ENCODE measurements at regions not wholly inside any gene's neighbourhood (a gene's known extent, or its start where the extent isn't known, plus 50 kb on each side); places are given as distances from the start of the nearest gene placed in this dataset.
"Not testable (repeated sequence)": the region's sequence is repeated elsewhere in the genome, so short reads cannot be mapped to it uniquely, and the experiment has no call there.

DNA sequence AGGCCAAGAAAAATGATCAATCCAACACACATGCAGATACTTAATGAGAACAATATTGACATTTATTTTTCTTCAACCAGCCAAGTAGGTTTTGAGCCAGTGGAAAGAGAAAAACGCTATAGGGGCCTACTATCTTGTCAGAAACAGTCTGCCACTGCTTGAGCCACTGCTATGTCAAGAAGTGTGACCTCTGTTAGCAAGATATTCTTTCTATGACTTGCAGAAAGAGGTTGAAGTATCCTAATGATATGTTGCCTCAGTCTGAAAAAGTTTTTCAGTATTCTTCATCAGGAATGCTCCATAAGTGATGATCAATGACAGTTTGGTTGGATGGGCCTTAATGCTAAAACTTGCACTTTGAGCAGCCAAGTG lies 328.4 kb upstream of the KCND2 start:
- no peak for DNase-seq (ENCODE audit: low spot score)

GRCh38 chr7:119945822-119946221 lies 327.2 kb upstream of the KCND2 start:
- no peak for DNase-seq (ENCODE audit: low spot score)

DNA sequence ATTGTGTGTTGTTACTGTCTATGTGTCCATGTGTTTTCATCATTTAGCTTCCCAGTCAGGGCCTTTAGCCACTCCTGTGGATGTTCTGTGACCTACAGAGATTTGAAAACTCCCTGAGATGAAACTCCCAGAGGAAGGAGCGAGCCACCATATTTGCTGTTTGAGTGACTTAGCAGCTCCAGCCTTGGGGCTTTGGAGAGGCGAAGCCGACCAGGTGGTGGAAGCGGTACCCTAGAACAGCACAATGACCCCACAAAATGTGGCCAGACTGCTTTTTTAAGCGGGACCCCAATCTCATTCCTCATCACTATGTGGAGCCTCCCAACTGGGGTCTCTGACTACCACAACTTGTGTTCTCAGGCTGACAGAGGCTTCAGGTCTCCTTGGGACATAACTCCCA lies 323.9 kb upstream of the KCND2 start:
- DNase-seq (ENCODE audit: low spot score), result no peak

DNA sequence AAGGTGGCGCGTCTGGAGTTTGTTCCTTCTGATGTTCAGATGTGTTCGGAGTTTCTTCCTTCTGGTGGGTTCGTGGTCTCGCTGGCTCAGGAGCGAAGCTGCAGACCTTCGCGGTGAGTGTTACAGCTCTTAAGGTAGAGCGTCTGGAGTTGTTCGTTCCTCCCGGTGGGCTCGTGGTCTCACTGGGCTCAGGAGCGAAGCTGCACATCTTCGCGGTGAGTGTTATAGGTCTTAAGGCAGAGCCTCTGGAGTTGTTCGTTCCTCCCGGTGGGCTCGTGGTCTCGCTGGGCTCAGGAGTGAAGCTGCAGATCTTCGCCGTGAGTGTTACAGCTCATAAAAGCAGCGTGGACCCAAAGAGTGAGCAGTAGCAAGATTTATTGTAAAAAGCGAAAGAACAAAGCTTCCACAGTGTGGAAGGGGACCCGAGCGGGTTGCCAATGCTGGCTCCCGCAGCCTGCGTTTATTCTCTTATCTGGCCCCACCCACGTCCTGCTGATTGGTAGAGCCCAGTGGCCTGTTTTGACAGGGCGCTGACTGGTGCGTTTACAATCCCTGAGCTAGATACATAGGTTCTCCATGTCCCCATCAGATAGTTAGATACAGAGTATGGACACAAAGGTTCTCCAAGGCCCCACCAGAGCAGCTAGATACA lies 322.5 kb upstream of the KCND2 start:
- not testable (repeated sequence) for DNase-seq (ENCODE audit: low spot score)

- DNase-seq (ENCODE audit: low spot score), result not testable (repeated sequence)
Measured at GRCh38 chr7:119951614-119952013, 321.4 kb upstream of the KCND2 start.

DNA sequence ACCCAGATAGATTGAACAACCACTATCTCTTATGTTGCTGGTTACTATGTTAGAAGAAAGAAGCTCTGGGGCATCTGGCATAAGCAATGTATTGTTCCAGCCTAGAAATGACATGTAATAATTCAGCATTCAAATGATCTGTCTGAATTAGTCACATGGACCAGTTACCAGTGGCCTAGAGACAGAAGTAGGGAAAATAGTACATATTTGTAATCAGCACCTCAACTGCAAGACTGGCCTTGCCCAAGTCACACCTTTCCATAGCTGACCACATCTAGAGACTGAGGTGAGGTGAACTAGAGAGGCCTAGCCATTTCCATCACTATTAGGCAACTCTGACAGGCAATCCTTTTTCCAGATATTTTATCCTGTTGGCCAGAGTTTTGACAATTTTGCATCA lies 315.6 kb upstream of the KCND2 start:
- no peak for DNase-seq (ENCODE audit: low spot score)

DNA sequence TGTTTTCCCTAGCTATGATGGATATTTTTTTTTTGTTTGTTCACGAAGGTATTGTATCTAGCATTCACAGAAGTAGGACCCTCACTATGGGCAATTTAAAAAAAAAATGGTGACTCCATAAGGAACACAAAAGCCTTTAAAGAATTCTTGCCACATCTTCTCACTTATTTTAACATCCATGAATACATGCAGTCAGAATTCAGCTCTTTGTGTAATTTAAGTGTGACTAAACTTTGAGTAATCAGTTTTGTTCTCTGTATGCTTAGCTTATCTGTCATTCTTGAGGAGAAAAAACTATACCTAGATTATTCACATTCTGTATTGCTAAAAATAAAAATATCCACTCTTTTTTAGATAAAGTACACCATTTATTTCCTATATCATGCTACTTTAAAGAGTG lies 313.2 kb upstream of the KCND2 start:
- no peak for DNase-seq (ENCODE audit: low spot score)

DNA sequence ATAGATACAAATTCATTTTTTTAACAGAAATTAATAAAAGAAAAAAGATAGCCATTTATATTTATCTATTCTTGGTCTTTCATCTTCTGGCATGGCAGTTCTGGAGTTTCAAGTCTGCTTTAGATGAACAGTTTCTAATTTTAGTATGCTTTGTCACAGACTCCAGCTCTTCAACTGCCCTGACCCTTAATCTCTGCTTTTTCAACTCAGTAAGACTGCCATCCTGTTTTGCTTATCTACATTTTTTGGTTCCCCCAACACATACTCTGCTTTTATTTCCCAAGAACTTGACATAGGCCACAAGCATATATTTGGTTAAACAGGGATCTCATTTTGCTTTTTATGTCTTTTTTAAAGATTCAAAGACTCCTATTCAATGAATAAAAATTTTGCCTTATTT lies 309.3 kb upstream of the KCND2 start:
- no peak for DNase-seq (ENCODE audit: low spot score)

DNA sequence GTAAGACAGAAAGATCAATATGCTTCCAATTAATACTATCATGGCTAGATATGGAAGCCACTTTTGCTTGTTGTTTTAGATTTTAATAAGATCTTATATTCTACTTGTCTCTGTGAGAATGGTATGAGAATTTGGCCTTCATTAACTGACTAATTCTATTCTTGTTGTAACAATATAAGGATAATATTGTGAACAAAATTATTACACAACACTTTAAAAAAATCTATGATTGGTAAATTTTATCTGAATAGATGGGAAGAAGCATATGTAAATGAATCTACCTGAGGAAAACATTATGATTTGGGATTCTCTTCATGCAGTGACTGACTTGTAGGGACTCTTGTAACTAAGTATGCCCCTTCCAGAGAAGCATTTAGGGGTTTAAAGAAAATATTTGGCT lies 308.9 kb upstream of the KCND2 start:
- DNase-seq (ENCODE audit: low spot score), result no peak

DNA sequence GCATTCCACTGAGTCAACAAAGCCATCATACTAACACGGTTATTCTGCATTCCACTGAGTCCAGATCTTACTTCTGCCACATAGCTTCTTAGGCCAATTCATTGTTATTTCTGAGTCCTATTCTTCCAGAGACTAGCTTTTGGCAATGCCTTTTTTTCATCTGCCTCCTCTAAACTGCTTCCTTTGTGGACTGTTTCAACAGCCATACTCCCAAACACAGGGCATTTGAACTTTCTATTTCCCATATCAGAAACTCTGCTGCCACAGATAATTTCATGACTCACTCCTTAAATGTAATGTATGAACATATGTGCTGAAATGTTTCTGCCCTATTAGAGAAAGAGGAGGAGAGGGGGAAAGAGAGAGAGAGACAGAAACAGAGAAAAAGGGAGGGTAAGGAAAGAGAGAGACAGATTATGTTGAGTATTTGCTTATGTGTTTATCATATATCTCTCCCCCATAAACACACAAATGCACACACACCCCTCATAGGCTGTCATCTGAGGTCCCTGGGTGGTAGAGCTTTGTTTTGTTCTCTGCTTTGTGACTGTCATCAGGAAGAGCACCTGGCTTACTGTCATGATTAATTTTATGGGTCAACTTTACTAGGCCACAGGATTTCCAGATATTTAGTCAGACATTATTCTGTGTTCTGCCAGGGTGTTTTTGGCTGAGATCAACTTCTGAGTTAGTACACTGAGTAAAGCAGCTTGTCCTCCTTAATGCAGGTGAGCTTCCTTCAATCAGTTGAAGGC lies 308.0 kb upstream of the KCND2 start:
- DNase-seq (ENCODE audit: low spot score), result no peak

GRCh38 chr7:119967221-119967620 lies 305.8 kb upstream of the KCND2 start:
- DNase-seq (ENCODE audit: low spot score), result no peak

DNA sequence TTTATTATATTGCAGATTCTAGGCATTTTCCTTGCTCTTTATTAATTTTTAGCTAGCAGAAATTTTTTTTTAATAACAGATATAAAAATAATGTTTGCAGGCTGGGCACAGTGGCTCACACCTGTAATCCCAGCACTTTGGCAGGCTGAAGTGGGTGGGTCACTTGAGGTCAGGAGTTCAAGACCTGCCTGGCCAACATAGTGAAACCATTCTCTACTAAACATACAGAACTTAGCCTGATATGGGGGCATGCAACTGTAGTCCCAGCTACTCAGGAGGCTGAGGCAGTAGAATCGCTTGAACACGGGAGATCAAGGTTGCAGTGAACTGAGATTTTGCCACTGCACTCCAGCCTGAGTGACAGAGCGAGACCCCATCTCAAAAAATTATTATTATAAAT lies 304.6 kb upstream of the KCND2 start:
- DNase-seq (ENCODE audit: low spot score), result not testable (repeated sequence)

DNA sequence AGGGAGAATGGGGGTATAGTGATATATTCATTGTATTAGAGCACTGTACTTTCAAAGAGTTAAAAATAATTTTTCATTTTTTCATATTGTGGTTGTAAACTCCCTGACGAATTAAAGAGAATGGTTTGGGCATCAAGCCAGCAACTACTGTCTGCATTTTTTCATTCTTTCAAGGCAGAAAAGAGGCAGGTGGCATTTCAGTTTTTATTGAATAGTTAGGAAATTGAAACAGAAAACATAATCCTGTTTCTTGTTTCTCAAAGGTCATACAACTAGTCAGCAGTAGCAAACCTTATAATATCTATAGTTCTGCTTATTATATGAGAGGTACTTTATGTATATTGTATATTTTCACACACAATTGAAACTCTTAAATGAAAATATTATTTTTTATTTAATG lies 303.9 kb upstream of the KCND2 start:
- DNase-seq (ENCODE audit: low spot score), result no peak

GRCh38 chr7:119969763-119970162 lies 303.2 kb upstream of the KCND2 start:
- no peak for DNase-seq (ENCODE audit: low spot score)

- DNase-seq (ENCODE audit: low spot score), result no peak
Measured at GRCh38 chr7:119974972-119975371, 298.0 kb upstream of the KCND2 start.

DNA sequence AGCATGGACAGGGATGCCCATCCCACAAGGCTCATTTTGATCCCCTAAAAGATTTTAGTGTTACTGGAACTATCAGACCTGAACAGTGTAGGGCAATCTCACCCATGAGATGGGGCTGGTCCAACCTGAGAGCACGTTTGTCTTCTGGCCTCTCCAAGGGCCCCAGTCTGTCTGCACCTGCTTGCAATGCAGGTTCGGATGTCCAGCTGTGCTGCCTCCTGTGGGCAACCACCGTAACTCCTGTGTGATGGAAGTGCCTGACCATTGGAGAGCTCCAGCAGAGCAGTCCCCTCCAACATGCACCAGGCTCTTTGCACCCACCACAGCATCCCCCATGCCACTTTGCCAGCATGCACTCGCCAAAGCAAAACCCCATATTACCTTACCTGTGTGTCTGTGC lies 290.1 kb upstream of the KCND2 start:
- no peak for DNase-seq (ENCODE audit: low spot score)

GRCh38 chr7:119983468-119983867 lies 289.5 kb upstream of the KCND2 start:
- no peak for DNase-seq (ENCODE audit: low spot score)

GRCh38 chr7:119984247-119984646 lies 288.7 kb upstream of the KCND2 start:
- DNase-seq (ENCODE audit: low spot score), result no peak

GRCh38 chr7:119988401-119988800 lies 284.6 kb upstream of the KCND2 start:
- DNase-seq (ENCODE audit: low spot score), result no peak

DNA sequence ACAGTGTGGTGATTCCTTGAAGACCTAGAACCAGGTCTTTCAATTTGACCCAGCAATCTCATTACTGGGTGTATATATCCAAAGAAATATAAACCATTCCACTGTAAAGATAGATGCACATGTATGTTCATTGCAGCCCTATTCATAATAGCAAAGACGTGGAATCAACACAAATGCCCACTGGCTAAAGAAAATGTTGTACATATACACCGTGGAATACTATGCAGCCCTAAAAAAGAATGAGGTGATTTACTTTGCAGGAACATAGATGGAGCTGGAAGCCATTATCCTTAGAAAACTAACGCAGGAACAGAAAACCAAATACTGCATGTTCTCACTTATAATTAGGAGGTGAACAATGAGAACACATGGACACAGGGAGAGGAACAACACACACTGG lies 278.0 kb upstream of the KCND2 start:
- DNase-seq (ENCODE audit: low spot score), result no peak

- no peak for DNase-seq (ENCODE audit: low spot score)
Measured at GRCh38 chr7:119996634-119997033, 276.3 kb upstream of the KCND2 start.

- DNase-seq (ENCODE audit: low spot score), result no peak
Measured at GRCh38 chr7:119999738-120000475, 273.1 kb upstream of the KCND2 start.

DNA sequence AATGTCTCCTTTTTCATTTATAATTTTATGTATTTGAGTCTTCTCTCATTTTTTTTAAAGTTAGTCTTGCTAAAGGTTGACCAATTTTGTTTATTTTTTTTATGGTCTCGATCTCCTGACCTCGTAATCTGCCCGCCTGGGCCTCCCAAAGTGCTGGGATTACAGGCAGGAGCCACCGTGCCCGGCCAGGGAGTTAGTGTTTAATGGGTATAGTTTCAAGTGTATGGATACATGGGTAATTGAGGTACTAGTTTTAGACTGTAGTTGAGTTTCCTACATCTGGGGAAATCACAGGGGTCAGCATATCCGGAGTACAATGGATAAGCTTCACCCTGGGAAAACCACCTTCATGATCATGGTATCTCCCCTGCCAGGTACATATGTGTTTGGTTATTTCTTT lies 267.3 kb upstream of the KCND2 start:
- no peak for DNase-seq (ENCODE audit: low spot score)

Measured in SW480 (cell line).